H1 (cell line): ENCODE measurements at regions not wholly inside any gene's neighbourhood (a gene's known extent, or its start where the extent isn't known, plus 50 kb on each side); places are given as distances from the start of the nearest gene placed in this dataset.

Source experiments
- CTCF ChIP-seq, 3 experiments: IDR thresholded peaks; 1 replicate in 2 of 3; 2 replicates in 1 of 3; pipeline versions ENCODE4 v1.5.1 to v1.6.1; 2011; ENCODE audit warnings: low read length in 3 of 3, mild to moderate bottlenecking in 3 of 3, inconsistent platforms in 2 of 3, low read depth in 1 of 3, moderate library complexity in 1 of 3; ENCODE audit not compliant: insufficient read depth in 1 of 3; ENCODE audit errors: control extremely low read depth in 1 of 3
- HDAC6 ChIP-seq: IDR thresholded peaks from one replicate; pipeline ENCODE4 v1.7.1; 2012; ENCODE audit warnings: low read depth, mild to moderate bottlenecking, inconsistent platforms, low read length, moderate library complexity
- POLR2AphosphoS5 ChIP-seq: IDR thresholded peaks from 2 replicates; pipeline ENCODE4 v1.6.1; 2011; ENCODE audit warnings: low read depth, low read length
- SIN3A ChIP-seq, 2 experiments: IDR thresholded peaks in 1 of 2; conservative IDR thresholded peaks in 1 of 2; 2 replicates each; pipeline ENCODE4 v1.6.1; 2011 to 2012; ENCODE audit warnings: low read length in 2 of 2, improper control_type of control experiment in 1 of 2, low read depth in 1 of 2, mild to moderate bottlenecking in 1 of 2
- SP1 ChIP-seq: IDR thresholded peaks from 2 replicates; pipeline ENCODE4 v1.6.1; 2011; ENCODE audit warnings: low read depth, low read length
- SUZ12 ChIP-seq: fragments of 200-600 bp; sonication (generic); IDR thresholded peaks from 2 replicates; pipeline ENCODE4 v1.6.1; 2012; ENCODE audit warnings: mild to moderate bottlenecking, inconsistent platforms, low read length, moderate library complexity, mixed read lengths
- TAF1 ChIP-seq: IDR thresholded peaks from 2 replicates; pipeline ENCODE4 v1.6.1; 2011; ENCODE audit warnings: mild to moderate bottlenecking, low read depth, low read length
- TCF12 ChIP-seq: IDR thresholded peaks from 2 replicates; pipeline ENCODE4 v1.6.1; 2011; ENCODE audit warnings: low read depth, mild to moderate bottlenecking, low read length

- TF ChIP-seq TAF1 (no peak), SP1 (no peak), CTCF (IDR thresholded peaks at IDR 0.05; ENCODE audit: control extremely low read depth in 1 of 3, insufficient read depth in 1 of 3, low read depth in 1 of 3, low read length in 3 of 3) (no peak), SUZ12 (no peak), SIN3A (conservative IDR thresholded peaks at IDR 0.05 in 1 of 2, IDR thresholded peaks at IDR 0.05 in 1 of 2; ENCODE audit: low read depth in 1 of 2, low read length in 2 of 2) (no peak), POLR2AphosphoS5 (no peak), HDAC6 (no peak), TCF12 (no peak)
These were observed 261.8 kb upstream of the CYRIA start for GRCh38 chr2:16927398-16927797.
